ENCODE measurements at regions not wholly inside any gene's neighbourhood (a gene's known extent, or its start where the extent isn't known, plus 50 kb on each side); places are given as distances from the start of the nearest gene placed in this dataset.

DNA sequence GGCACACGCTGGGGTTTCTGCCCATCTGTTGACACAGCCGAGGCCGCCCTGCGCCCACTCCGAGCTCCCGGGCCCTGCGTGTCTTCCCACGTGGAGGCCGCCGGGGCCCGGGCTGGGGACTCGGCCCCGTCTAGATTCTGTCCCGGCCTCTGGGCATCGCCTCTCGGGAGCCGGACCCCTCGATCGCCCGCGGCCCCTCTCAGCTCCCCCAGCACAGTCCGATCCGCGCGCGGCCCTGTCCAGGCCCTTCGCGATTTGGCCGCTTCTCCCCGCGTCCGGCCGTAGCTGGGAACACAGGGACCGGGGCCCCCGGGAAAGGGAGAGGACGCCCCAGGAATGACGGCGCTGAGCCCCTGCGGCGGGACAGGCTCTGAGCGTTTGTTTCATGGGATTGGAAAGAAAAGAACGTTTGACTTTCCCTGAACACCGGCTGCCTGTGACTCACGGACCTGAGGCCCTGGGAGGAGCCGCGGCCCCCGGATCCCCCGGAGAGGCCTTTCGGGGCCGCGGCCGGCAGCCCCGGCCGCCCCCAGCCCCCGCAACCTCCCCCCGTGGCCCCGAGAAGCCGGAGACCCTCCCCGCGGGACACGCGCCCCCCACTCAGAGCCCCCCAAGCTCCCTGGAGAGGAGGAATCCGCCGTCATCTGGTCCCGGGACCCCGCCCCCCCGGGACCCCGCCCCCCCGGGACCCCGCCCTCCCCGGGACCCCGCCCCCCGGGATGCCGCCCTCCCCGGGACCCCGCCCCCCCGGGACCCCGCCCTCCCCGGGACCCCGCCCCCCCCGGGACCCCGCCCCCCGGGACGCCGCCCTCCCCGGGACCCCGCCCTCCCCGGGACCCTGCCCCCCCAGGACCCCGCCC lies 62.7 kb upstream of the CTDP1 start:
- Histone ChIP-seq H3K27ac (ENCODE audit: low read depth, low read length) (no peak overlapping the region), H3K4me1 (ENCODE audit: control insufficient read depth in 3 of 3, insufficient read depth in 3 of 3, low read length in 3 of 3) (no peaks in the 10 kb centered on the region)

GRCh38 chr18:79617511-79618500 lies 61.8 kb upstream of the CTDP1 start:
- Histone ChIP-seq H3K27ac (ENCODE audit: low read depth, low read length) (no peak overlapping the region), H3K9ac (ENCODE audit: low read depth in 1 of 3, low read length in 3 of 3) (no peak overlapping the region), H3K27me3 (ENCODE audit: control insufficient read depth in 3 of 3, insufficient read depth in 3 of 3, low read length in 3 of 3) (peaks cover 18 to 28% (median 18%) of the 10 kb centered on the region in 3 donors), H3K4me1 (ENCODE audit: control insufficient read depth in 3 of 3, insufficient read depth in 3 of 3, low read length in 3 of 3) (no peaks in the 10 kb centered on the region), H3K9me3 (ENCODE audit: control insufficient read depth in 3 of 3, low read length in 3 of 3) (peaks cover 0 to 2% (median 0%) of the 10 kb centered on the region in 3 donors), H3K4me3 (ENCODE audit: low read length in 3 of 3) (no peak overlapping the region), H3K36me3 (ENCODE audit: control insufficient read depth in 3 of 3, insufficient read depth in 3 of 3, low read length in 3 of 3) (no peaks in the 10 kb centered on the region)

More for the DNA sequence above, 62.7 kb upstream of the CTDP1 start:
- Histone ChIP-seq H3K4me3 (ENCODE audit: low read length in 3 of 3) (no peak overlapping the region), H3K27me3 (ENCODE audit: control insufficient read depth in 3 of 3, insufficient read depth in 3 of 3, low read length in 3 of 3) (peaks cover 20 to 33% (median 24%) of the 10 kb centered on the region in 3 donors), H3K9me3 (ENCODE audit: control insufficient read depth in 3 of 3, low read length in 3 of 3) (peaks cover 0 to 2% (median 0%) of the 10 kb centered on the region in 3 donors), H3K9ac (ENCODE audit: low read depth in 1 of 3, low read length in 3 of 3) (peak overlapping the region in 1 of 3 donors; percentile 45), H3K36me3 (ENCODE audit: control insufficient read depth in 3 of 3, insufficient read depth in 3 of 3, low read length in 3 of 3) (no peaks in the 10 kb centered on the region)

DNA sequence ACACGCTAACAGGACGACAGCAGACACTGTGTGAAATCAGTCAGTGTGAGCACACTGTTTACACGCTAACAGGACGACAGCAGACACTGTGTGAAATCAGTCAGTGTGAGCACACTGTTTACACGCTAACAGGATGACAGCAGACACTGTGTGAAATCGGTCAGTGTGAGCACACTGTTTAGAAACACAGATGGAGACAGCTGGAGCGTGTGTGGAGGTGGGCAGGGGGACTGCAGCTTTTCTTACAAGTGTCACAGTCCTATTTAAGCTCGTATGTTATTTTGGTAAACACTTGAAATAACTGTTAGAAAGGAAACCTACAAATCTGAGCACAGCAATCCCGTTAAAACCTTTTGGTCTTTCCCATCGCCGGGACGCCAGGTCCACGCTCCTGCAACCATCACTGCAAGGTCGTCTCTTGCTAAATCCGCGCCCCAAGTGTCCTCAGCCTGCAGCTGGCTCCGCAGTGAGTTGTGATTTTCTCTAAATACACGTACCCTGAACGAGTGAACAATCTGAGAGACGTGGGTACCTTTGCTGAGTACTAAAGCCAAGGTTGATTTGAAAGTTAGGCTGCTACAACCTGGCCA lies 58.9 kb upstream of the CTDP1 start:
- Histone ChIP-seq H3K9me3 (ENCODE audit: control insufficient read depth in 3 of 3, low read length in 3 of 3) (peaks cover 0 to 2% (median 0%) of the 10 kb centered on the region in 3 donors), H3K9ac (ENCODE audit: low read depth in 1 of 3, low read length in 3 of 3) (no peak overlapping the region), H3K4me3 (ENCODE audit: low read length in 3 of 3) (no peak overlapping the region), H3K4me1 (ENCODE audit: control insufficient read depth in 3 of 3, insufficient read depth in 3 of 3, low read length in 3 of 3) (peaks cover 0 to 5% (median 2%) of the 10 kb centered on the region in 3 donors), H3K27me3 (ENCODE audit: control insufficient read depth in 3 of 3, insufficient read depth in 3 of 3, low read length in 3 of 3) (peaks cover 0 to 20% (median 9%) of the 10 kb centered on the region in 3 donors), H3K36me3 (ENCODE audit: control insufficient read depth in 3 of 3, insufficient read depth in 3 of 3, low read length in 3 of 3) (no peaks in the 10 kb centered on the region), H3K27ac (ENCODE audit: low read depth, low read length) (no peak overlapping the region)

GRCh38 chr18:79621501-79621900 lies 58.1 kb upstream of the CTDP1 start:
- Histone ChIP-seq H3K27ac (ENCODE audit: low read depth, low read length) (no peak overlapping the region), H3K27me3 (ENCODE audit: control insufficient read depth in 3 of 3, insufficient read depth in 3 of 3, low read length in 3 of 3) (peaks cover 0 to 24% (median 14%) of the 10 kb centered on the region in 3 donors), H3K9me3 (ENCODE audit: control insufficient read depth in 3 of 3, low read length in 3 of 3) (peaks cover 0 to 2% (median 0%) of the 10 kb centered on the region in 3 donors), H3K36me3 (ENCODE audit: control insufficient read depth in 3 of 3, insufficient read depth in 3 of 3, low read length in 3 of 3) (no peaks in the 10 kb centered on the region), H3K4me1 (ENCODE audit: control insufficient read depth in 3 of 3, insufficient read depth in 3 of 3, low read length in 3 of 3) (peaks cover 2 to 9% (median 5%) of the 10 kb centered on the region in 3 donors), H3K4me3 (ENCODE audit: low read length in 3 of 3) (no peak overlapping the region), H3K9ac (ENCODE audit: low read depth in 1 of 3, low read length in 3 of 3) (no peak overlapping the region)

DNA sequence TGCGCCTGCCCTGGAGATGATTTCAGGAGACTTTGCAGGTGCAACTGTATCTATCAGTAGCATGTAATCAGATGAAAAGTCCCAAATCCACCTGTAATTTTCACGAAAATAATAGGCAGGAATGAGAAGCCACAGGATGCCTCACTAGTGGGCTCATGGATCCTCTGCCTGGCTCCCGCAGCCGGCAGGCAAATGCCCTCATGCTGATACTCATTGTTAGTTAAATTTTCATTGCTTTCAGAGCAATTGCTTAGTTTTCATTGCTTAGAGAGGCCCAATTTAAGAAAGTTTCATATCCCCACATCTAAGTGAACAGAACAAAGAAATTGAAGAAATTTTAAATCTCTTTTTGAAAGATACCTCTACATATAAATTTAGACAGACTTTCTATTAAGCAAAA lies 57.6 kb upstream of the CTDP1 start:
- H3K27me3 ChIP-seq (ENCODE audit: control insufficient read depth in 3 of 3, insufficient read depth in 3 of 3, low read length in 3 of 3) = peaks cover 0 to 27% (median 18%) of the 10 kb centered on the region in 3 donors
- H3K27ac ChIP-seq (ENCODE audit: low read depth, low read length) = no peak overlapping the region
- no peak overlapping the region for H3K9ac ChIP-seq (ENCODE audit: low read depth in 1 of 3, low read length in 3 of 3)
- H3K9me3 ChIP-seq (ENCODE audit: control insufficient read depth in 3 of 3, low read length in 3 of 3) = peaks cover 0 to 2% (median 0%) of the 10 kb centered on the region in 3 donors
- H3K4me1 ChIP-seq (ENCODE audit: control insufficient read depth in 3 of 3, insufficient read depth in 3 of 3, low read length in 3 of 3) = peaks cover 2 to 9% (median 5%) of the 10 kb centered on the region in 3 donors
- H3K4me3 ChIP-seq (ENCODE audit: low read length in 3 of 3) = no peak overlapping the region
- H3K36me3 ChIP-seq (ENCODE audit: control insufficient read depth in 3 of 3, insufficient read depth in 3 of 3, low read length in 3 of 3) = no peaks in the 10 kb centered on the region

GRCh38 chr18:79624356-79625170 lies 55.0 kb upstream of the CTDP1 start:
- peak overlapping the region; percentile 47 for H3K27ac ChIP-seq (ENCODE audit: low read depth, low read length)
- H3K4me1 ChIP-seq (ENCODE audit: control insufficient read depth in 3 of 3, insufficient read depth in 3 of 3, low read length in 3 of 3) = peaks cover 2 to 9% (median 5%) of the 10 kb centered on the region in 3 donors
- no peak overlapping the region for H3K9ac ChIP-seq (ENCODE audit: low read depth in 1 of 3, low read length in 3 of 3)
- H3K36me3 ChIP-seq (ENCODE audit: control insufficient read depth in 3 of 3, insufficient read depth in 3 of 3, low read length in 3 of 3) = no peaks in the 10 kb centered on the region
- H3K4me3 ChIP-seq (ENCODE audit: low read length in 3 of 3) = no peak overlapping the region
- peaks cover 17 to 46% (median 40%) of the 10 kb centered on the region in 3 donors for H3K27me3 ChIP-seq (ENCODE audit: control insufficient read depth in 3 of 3, insufficient read depth in 3 of 3, low read length in 3 of 3)
- H3K9me3 ChIP-seq (ENCODE audit: control insufficient read depth in 3 of 3, low read length in 3 of 3) = peaks cover 0 to 2% (median 0%) of the 10 kb centered on the region in 3 donors

DNA sequence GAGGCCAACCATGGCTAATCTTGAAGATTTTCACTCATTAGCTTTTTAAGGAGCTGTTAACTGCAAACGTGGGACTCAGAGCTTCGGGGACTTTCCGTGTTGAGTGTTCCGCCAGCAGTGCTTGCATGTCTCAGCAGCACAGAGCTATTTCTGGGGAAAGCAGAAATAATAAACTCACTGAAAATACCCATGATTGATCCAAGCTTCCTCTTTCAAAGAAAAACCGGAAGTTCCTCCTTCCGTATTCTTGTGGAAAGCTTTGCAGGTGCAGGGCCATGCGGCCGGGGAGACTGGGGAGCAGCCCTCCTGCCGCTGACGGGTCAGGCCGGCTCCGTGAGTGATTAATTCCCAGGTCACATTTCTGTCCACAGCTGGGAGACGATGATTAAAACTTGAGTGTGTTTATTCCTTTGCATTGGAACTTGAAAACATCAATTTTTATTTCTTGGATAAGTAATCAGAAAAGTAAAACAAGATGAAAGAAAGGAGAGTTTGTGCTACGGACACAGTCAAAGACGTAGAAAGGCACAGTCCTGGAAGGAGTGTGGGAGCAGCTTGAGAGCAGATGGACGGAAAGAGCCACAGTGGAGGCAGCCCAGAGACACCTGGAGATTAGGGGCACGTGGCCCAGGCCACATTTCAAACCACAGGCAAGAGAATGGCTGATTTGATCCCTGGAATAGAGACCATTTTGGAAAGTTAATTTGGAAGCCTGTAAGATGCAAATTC lies 54.2 kb upstream of the CTDP1 start:
- Histone ChIP-seq H3K27ac (ENCODE audit: low read depth, low read length) (peak overlapping the region; percentile 47), H3K36me3 (ENCODE audit: control insufficient read depth in 3 of 3, insufficient read depth in 3 of 3, low read length in 3 of 3) (no peaks in the 10 kb centered on the region), H3K4me1 (ENCODE audit: control insufficient read depth in 3 of 3, insufficient read depth in 3 of 3, low read length in 3 of 3) (peaks cover 2 to 9% (median 5%) of the 10 kb centered on the region in 3 donors), H3K27me3 (ENCODE audit: control insufficient read depth in 3 of 3, insufficient read depth in 3 of 3, low read length in 3 of 3) (peaks cover 17 to 48% (median 46%) of the 10 kb centered on the region in 3 donors), H3K9ac (ENCODE audit: low read depth in 1 of 3, low read length in 3 of 3) (no peak overlapping the region), H3K9me3 (ENCODE audit: control insufficient read depth in 3 of 3, low read length in 3 of 3) (peaks cover 0 to under 1% (median 0%) of the 10 kb centered on the region in 3 donors), H3K4me3 (ENCODE audit: low read length in 3 of 3) (no peak overlapping the region)

DNA sequence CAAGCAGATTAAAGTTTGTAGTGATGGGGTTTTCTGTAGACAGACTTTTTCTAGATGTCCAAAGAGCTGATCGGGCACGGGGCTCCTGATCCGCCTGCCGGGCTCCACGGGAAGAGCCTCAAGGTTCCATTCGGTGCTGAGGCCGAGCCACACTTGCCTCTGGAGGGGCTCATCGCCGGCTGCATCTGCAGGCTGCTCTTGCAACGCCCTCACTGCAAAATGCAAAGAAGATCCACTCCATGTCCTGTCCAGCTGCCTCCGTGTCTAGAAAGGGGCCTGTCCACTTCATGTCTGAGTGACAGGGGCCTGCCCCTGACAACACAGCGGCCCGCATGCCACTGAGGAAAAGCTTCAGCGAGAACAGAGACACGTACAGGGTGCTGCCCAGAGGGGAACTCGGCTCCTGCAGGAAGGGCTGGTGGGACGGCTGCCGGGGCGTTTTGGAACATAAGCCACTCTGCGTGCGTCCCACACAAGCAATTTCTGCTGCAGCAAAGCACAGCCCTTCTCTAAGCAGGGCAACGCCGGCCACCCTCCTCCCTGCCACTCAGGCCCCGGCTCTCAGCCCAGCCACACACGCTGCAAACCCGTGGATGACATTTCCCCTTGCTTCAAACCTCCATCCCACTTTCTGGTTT lies 53.6 kb upstream of the CTDP1 start:
- Histone ChIP-seq H3K36me3 (ENCODE audit: control insufficient read depth in 3 of 3, insufficient read depth in 3 of 3, low read length in 3 of 3) (no peaks in the 10 kb centered on the region), H3K9me3 (ENCODE audit: control insufficient read depth in 3 of 3, low read length in 3 of 3) (no peaks in the 10 kb centered on the region), H3K27ac (ENCODE audit: low read depth, low read length) (no peak overlapping the region), H3K4me3 (ENCODE audit: low read length in 3 of 3) (no peak overlapping the region), H3K27me3 (ENCODE audit: control insufficient read depth in 3 of 3, insufficient read depth in 3 of 3, low read length in 3 of 3) (peaks cover 17 to 48% (median 43%) of the 10 kb centered on the region in 3 donors), H3K9ac (ENCODE audit: low read depth in 1 of 3, low read length in 3 of 3) (no peak overlapping the region), H3K4me1 (ENCODE audit: control insufficient read depth in 3 of 3, insufficient read depth in 3 of 3, low read length in 3 of 3) (peaks cover 2 to 9% (median 5%) of the 10 kb centered on the region in 3 donors)

All from skeletal muscle tissue (tissue), 3 donors.